SK-N-MC (cell line): ENCODE measurements at regions not wholly inside any gene's neighbourhood (a gene's known extent, or its start where the extent isn't known, plus 50 kb on each side); places are given as distances from the start of the nearest gene placed in this dataset.

ENCODE experiments used
- DNase-seq: peaks from one replicate; pipeline ENCODE4 v3.0.0-alpha.2; 2011; ENCODE audit warnings: low read depth, low spot score
- H3K27ac ChIP-seq: fragments of 200-600 bp; sonication (generic); 2 replicates; pipeline ENCODE4 v1.5.1; 2016; ENCODE audit warnings: mixed run types
- H3K36me3 ChIP-seq: fragments of 200-600 bp; sonication (generic); 2 replicates; pipeline ENCODE4 v1.6.1; 2017; ENCODE audit warnings: antibody characterized with exemption, low read length, mixed read lengths; ENCODE audit not compliant: insufficient read depth
- H3K4me3 ChIP-seq: fragments of 200-600 bp; sonication (generic); 2 replicates; pipeline ENCODE4 v1.5.1; 2016
- H3K9ac ChIP-seq: fragments of 200-600 bp; sonication (generic); 2 replicates; pipeline ENCODE4 v1.8.0; 2017; ENCODE audit warnings: mixed run types, mixed read lengths; ENCODE audit not compliant: insufficient read length
- H3K9me3 ChIP-seq: fragments of 200-600 bp; sonication (generic); 2 replicates; pipeline ENCODE4 v1.6.1; 2017; ENCODE audit warnings: low read depth, mild to moderate bottlenecking, antibody characterized with exemption, low read length, moderate library complexity, mixed read lengths
- EZH2 ChIP-seq: fragments of 200-600 bp; sonication (generic); IDR thresholded peaks from one replicate; pipeline ENCODE4 v1.6.1; 2017; ENCODE audit warnings: antibody characterized with exemption
- FOXP2 ChIP-seq: optimal IDR thresholded peaks from 2 replicates; pipeline ENCODE3; 2011; ENCODE audit warnings: mild to moderate bottlenecking, moderate library complexity; ENCODE audit not compliant: insufficient read depth; ENCODE audit errors: extremely low read length, control extremely low read depth
- POLR2AphosphoS5 ChIP-seq: IDR thresholded peaks from 2 replicates; pipeline ENCODE4 v1.6.1; 2012; ENCODE audit warnings: mild to moderate bottlenecking, low read depth, low read length, borderline replicate concordance

DNA sequence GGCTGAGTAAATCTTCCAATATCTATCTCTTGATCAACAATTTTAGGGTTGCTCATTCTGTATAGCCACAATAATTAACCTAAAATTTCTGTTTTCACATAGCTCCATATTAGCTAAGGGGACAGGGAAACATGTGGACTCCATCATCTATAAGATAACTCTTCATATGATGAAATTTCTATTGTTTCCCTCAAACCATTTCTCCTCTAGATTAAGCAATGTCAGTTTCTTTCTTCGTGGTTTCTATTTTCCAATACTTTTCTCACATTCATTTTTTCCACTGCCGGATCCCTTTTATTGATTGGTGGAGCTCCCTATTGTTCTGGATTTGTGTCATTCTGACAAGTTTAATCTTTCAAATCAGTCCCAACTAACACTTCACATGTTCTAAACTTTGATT lies 1221.3 kb upstream of the ZEB2 start:
- DNase-seq, result no peak
- H3K36me3 ChIP-seq, result no peaks in the 10 kb centered on the region
- no peak overlapping the region for H3K9ac ChIP-seq
- H3K9me3 ChIP-seq, result no peaks in the 10 kb centered on the region
- no peak overlapping the region for H3K27ac ChIP-seq
- TF ChIP-seq EZH2 (no peak), POLR2AphosphoS5 (no peak), FOXP2 (no peak)
- H3K4me3 ChIP-seq, result no peak overlapping the region

DNA sequence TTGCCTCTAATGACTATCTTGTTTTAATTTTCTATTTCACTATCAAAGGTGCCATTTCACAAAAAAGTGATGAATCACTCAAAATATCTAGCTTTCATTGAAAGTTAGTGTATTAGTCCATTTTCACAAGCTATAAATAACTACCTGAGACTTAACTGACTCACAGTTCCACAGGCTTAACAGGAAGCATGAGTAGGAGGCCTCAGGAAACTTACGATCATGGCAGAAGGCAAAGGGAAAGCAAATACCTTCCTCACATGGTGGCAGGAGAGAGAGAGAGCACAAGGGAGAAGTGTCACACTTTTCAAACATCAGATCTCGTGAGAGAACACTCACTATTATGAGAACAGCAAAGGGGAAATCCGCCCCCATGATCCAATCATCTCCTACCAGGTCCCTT lies 1220.4 kb upstream of the ZEB2 start:
- TF ChIP-seq POLR2AphosphoS5 (no peak), EZH2 (no peak), FOXP2 (no peak)
- Histone ChIP-seq H3K9ac (no peak overlapping the region), H3K9me3 (no peaks in the 10 kb centered on the region), H3K27ac (no peak overlapping the region), H3K36me3 (no peaks in the 10 kb centered on the region), H3K4me3 (no peak overlapping the region)
- no peak for DNase-seq

DNA sequence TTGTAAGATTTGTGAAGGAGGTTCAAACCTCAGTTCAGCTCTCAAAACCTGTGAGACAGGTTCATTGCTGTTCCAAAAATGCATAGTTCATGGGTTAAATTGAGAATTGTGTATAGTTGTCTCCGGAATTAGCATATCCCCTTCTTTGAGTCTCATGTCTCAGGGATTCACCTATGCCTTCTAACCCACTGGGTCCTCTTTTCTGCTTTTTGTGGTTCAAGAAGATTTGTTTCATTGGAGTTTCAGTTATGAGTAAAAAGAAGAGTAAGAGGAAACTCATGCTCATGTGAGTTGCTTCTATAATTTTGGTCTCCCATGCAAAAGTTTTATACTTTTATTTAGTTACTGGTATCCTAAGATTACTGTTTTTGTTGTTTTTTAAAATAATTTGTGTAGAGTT lies 1219.8 kb upstream of the ZEB2 start:
- no peak overlapping the region for H3K27ac ChIP-seq
- no peaks in the 10 kb centered on the region for H3K36me3 ChIP-seq
- H3K9me3 ChIP-seq, result no peaks in the 10 kb centered on the region
- TF ChIP-seq EZH2 (no peak), POLR2AphosphoS5 (no peak), FOXP2 (no peak)
- DNase-seq, result no peak
- no peak overlapping the region for H3K4me3 ChIP-seq
- H3K9ac ChIP-seq, result no peak overlapping the region

DNA sequence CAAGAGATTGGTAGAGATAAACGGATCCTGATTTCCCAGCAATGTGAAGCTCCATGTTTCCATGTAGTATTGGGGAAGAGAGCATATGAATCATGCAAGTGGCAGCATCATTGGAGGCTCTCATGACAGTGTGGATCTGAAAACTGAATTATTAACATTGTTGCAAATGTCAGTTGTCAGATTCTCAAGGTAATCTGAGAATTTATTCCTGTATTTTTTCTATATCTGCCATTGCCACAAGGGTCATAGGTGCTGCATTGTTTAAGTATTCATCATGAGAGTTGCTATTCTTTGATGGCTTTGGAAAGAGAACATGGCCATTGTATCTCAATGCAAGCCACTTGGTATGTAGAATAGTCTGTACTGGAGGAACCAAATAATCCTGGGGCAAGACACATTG lies 1217.0 kb upstream of the ZEB2 start:
- H3K9ac ChIP-seq, result no peak overlapping the region
- H3K9me3 ChIP-seq, result no peaks in the 10 kb centered on the region
- no peak for DNase-seq
- no peak overlapping the region for H3K4me3 ChIP-seq
- no peak overlapping the region for H3K27ac ChIP-seq
- H3K36me3 ChIP-seq, result no peaks in the 10 kb centered on the region
- no peak for TF ChIP-seq EZH2
- no peak for TF ChIP-seq FOXP2
- TF ChIP-seq POLR2AphosphoS5, result no peak

DNA sequence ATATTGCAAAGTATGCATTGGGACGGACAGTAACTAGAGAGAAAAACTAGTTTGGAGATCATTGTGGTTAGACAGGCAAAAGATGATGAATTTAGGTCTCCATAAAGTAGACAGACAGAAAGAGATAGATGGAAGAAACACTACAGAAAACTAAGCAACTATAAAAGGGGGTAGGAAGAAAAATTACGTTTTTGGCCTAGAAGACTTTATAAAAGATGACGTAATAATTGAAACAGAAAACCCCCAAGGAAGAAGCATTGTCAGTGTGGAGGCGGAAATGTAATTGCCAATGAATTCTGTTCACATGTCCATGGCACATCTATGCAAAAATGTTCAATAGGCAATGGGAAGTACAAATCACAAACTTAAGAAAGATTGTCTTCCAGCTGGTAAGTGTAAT lies 1211.5 kb upstream of the ZEB2 start:
- H3K4me3 ChIP-seq, result no peak overlapping the region
- TF ChIP-seq EZH2 (no peak), POLR2AphosphoS5 (no peak), FOXP2 (no peak)
- H3K9me3 ChIP-seq, result no peaks in the 10 kb centered on the region
- H3K9ac ChIP-seq, result no peak overlapping the region
- DNase-seq, result no peak
- no peak overlapping the region for H3K27ac ChIP-seq
- H3K36me3 ChIP-seq, result no peaks in the 10 kb centered on the region

DNA sequence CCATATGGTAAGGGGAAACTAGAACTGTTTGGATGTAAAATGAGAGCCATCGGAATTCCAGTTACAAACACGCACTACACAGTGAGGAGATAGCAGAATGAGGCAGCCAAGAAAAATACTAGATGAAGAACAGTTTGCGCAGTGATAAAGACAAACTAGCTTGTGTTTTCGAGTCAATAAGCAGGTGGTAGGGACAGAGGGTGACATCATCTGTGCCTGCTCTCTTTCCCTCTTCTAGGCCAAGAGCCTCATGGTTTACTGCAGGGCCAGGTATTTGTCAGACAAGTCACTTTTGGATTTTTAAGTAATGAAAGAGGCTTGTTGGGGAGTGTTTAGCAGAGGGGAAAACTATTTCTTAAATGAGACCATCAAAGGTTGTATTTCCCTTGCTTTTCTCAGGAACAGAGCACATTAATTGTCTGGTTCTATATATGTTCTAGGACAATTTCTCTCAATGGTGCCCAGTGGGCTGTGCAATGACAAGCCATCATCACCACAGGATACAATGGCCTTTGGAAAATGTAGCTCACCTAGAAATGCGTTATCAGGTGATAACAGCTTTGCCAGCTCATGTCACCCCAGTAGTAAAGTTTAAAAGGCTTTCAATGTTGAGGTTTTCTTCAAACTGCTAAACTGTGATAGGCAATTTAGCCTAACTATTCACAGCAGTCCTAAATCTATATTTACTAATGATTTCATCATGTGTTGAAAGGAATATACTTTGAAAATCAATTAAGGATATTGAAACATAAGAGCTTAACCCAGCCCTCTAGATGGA lies 1210.3 kb upstream of the ZEB2 start:
- no peak overlapping the region for H3K4me3 ChIP-seq
- no peak overlapping the region for H3K27ac ChIP-seq
- H3K9ac ChIP-seq, result no peak overlapping the region
- no peak for TF ChIP-seq POLR2AphosphoS5
- TF ChIP-seq FOXP2, result no peak
- TF ChIP-seq EZH2, result no peak
- H3K36me3 ChIP-seq, result no peaks in the 10 kb centered on the region
- no peaks in the 10 kb centered on the region for H3K9me3 ChIP-seq
- no peak for DNase-seq

DNA sequence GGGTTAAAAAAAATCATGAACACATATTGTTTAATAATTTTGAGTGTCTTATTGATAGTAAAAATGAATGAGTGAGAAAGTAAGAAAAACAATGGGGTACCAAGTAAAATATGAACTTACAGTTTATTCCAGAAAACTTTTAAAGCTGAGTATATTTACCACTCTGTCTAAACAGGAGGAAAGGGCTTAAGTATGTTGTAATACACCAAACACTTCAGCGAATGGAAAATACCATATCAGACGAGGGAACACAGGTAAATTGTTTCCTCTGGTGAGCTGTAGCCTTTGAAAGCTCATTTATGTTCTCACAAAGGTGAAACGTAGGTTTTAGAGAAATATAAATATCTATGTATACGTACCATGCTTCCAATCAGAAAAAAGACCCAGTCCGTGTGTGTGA lies 1209.6 kb upstream of the ZEB2 start:
- Histone ChIP-seq H3K4me3 (no peak overlapping the region), H3K27ac (no peak overlapping the region), H3K9me3 (no peaks in the 10 kb centered on the region), H3K36me3 (no peaks in the 10 kb centered on the region), H3K9ac (no peak overlapping the region)
- no peak for DNase-seq
- TF ChIP-seq FOXP2 (no peak), EZH2 (no peak), POLR2AphosphoS5 (no peak)

DNA sequence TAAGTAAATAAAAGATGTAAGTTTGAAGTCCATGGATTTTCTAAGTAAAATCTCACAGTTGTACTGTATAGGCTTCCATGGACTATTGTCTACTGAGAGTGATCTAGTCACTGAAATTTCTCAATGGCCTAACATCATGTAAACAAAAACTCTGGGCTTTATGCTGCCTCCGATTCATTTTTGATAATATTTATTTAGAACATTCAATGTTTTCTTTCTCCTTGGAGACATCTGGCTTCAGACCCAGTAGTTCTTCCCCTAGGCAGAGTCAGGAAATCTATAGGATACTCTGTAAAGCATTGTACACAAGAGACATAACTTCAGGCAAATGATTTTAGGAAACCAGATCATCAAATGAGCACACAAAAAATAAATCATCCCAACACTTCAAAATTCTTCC lies 1208.6 kb upstream of the ZEB2 start:
- Histone ChIP-seq H3K36me3 (no peaks in the 10 kb centered on the region), H3K4me3 (no peak overlapping the region), H3K9ac (no peak overlapping the region), H3K27ac (no peak overlapping the region), H3K9me3 (no peaks in the 10 kb centered on the region)
- no peak for TF ChIP-seq EZH2
- no peak for TF ChIP-seq POLR2AphosphoS5
- TF ChIP-seq FOXP2, result no peak
- DNase-seq, result no peak

DNA sequence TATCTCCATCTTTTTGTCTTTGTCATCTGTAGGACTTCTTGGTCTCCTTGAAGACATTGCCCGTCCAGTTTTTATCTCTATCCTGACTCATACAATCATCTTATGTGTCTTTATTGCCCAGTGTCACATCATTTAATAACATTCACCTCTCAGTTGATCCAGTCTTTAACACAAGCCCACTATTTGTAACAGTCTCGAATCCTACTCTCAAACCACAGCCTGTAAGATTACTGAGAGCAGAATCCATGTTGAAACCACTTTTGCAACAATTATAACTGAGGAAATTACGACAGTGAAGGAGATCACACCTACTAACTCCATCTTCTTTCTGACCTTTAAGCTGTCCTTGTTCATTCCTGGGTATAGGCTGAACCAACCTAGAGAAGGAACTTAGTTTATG lies 1206.0 kb upstream of the ZEB2 start:
- TF ChIP-seq POLR2AphosphoS5 (no peak), FOXP2 (no peak), EZH2 (no peak)
- H3K27ac ChIP-seq, result no peak overlapping the region
- H3K4me3 ChIP-seq, result no peak overlapping the region

More for the DNA sequence above, 1206.0 kb upstream of the ZEB2 start:
- Histone ChIP-seq H3K36me3 (no peaks in the 10 kb centered on the region), H3K9ac (no peak overlapping the region), H3K9me3 (no peaks in the 10 kb centered on the region)
- DNase-seq, result no peak
